HG03045 (cell line): ENCODE measurements at regions not wholly inside any gene's neighbourhood (a gene's known extent, or its start where the extent isn't known, plus 50 kb on each side); places are given as distances from the start of the nearest gene placed in this dataset.
"Not testable (repeated sequence)": the region's sequence is repeated elsewhere in the genome, so short reads cannot be mapped to it uniquely, and the experiment has no call there.

Source experiments
- ATAC-seq: cut with Tn5 transposase; IDR thresholded peaks from one replicate; pipeline ENCODE4 v1.9.1; 2021; ENCODE audit warnings: mild to moderate bottlenecking, moderate library complexity; ENCODE audit not compliant: unreplicated experiment

- not testable (repeated sequence) for ATAC-seq
Observed at GRCh38 chr9:67708109-67708508, 150.6 kb upstream of the ANKRD20A1 start.

GRCh38 chr9:67711429-67711828, 147.3 kb upstream of the ANKRD20A1 start:
- ATAC-seq, result not testable (repeated sequence)

GRCh38 chr9:67711931-67712330, 146.8 kb upstream of the ANKRD20A1 start:
- ATAC-seq, result not testable (repeated sequence)

GRCh38 chr9:67712956-67713355, 145.8 kb upstream of the ANKRD20A1 start:
- ATAC-seq, result not testable (repeated sequence)

- ATAC-seq, result not testable (repeated sequence)
Observed at GRCh38 chr9:67717830-67718388, 140.8 kb upstream of the ANKRD20A1 start.

GRCh38 chr9:67720491-67720890, 138.2 kb upstream of the ANKRD20A1 start:
- ATAC-seq, result not testable (repeated sequence)

- ATAC-seq, result peak; percentile 78
Observed at GRCh38 chr9:67722460-67723090, 136.2 kb upstream of the ANKRD20A1 start.

GRCh38 chr9:67723185-67723584, 135.5 kb upstream of the ANKRD20A1 start:
- not testable (repeated sequence) for ATAC-seq

- ATAC-seq, result not testable (repeated sequence)
Observed at GRCh38 chr9:67724885-67725284, 133.8 kb upstream of the ANKRD20A1 start.

- not testable (repeated sequence) for ATAC-seq
Observed at GRCh38 chr9:67726213-67726988, 132.3 kb upstream of the ANKRD20A1 start.

- ATAC-seq, result not testable (repeated sequence)
Observed at GRCh38 chr9:67763133-67763532, 95.6 kb upstream of the ANKRD20A1 start.

- not testable (repeated sequence) for ATAC-seq
Observed at GRCh38 chr9:67771807-67772206, 86.9 kb upstream of the ANKRD20A1 start.

- ATAC-seq, result not testable (repeated sequence)
Observed at GRCh38 chr9:67800170-67800569, 58.6 kb upstream of the ANKRD20A1 start.
